ENCODE measurements at regions not wholly inside any gene's neighbourhood (a gene's known extent, or its start where the extent isn't known, plus 50 kb on each side); places are given as distances from the start of the nearest gene placed in this dataset.

- TF ChIP-seq, protein P1, sequence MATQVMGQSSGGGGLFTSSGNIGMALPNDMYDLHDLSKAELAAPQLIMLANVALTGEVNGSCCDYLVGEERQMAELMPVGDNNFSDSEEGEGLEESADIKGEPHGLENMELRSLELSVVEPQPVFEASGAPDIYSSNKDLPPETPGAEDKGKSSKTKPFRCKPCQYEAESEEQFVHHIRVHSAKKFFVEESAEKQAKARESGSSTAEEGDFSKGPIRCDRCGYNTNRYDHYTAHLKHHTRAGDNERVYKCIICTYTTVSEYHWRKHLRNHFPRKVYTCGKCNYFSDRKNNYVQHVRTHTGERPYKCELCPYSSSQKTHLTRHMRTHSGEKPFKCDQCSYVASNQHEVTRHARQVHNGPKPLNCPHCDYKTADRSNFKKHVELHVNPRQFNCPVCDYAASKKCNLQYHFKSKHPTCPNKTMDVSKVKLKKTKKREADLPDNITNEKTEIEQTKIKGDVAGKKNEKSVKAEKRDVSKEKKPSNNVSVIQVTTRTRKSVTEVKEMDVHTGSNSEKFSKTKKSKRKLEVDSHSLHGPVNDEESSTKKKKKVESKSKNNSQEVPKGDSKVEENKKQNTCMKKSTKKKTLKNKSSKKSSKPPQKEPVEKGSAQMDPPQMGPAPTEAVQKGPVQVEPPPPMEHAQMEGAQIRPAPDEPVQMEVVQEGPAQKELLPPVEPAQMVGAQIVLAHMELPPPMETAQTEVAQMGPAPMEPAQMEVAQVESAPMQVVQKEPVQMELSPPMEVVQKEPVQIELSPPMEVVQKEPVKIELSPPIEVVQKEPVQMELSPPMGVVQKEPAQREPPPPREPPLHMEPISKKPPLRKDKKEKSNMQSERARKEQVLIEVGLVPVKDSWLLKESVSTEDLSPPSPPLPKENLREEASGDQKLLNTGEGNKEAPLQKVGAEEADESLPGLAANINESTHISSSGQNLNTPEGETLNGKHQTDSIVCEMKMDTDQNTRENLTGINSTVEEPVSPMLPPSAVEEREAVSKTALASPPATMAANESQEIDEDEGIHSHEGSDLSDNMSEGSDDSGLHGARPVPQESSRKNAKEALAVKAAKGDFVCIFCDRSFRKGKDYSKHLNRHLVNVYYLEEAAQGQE (IDR thresholded peaks at IDR 0.05; ENCODE audit: insufficient read depth in 1 of 2, low read depth in 2 of 2, low read length in 2 of 2), result no peak
- TF ChIP-seq POLR2AphosphoS5 (IDR thresholded peaks at IDR 0.05; ENCODE audit: low read depth, low read length) (no peak), TAF1 (IDR thresholded peaks at IDR 0.05; ENCODE audit: borderline replicate concordance, insufficient read depth, low read length) (no peak), SIN3A (IDR thresholded peaks at IDR 0.05; ENCODE audit: borderline replicate concordance, insufficient read depth, low read length) (no peak)
Measured at GRCh38 chr5:56565283-56565615, 250.1 kb upstream of the MAP3K1 start.

Measured in PFSK-1 (cell line).